Brain microvascular endothelial cell (primary cell): ENCODE measurements at regions not wholly inside any gene's neighbourhood (a gene's known extent, or its start where the extent isn't known, plus 50 kb on each side); places are given as distances from the start of the nearest gene placed in this dataset.

ENCODE experiments used
- DNase-seq: peaks from one replicate; pipeline ENCODE4 v3.0.0-alpha.2; 2020
- H3K27ac ChIP-seq: fragments of 250-450 bp; sonication (Bioruptor Pico); 2 replicates; pipeline ENCODE4 v1.5.1; 2020; ENCODE audit warnings: mild to moderate bottlenecking, moderate library complexity
- H3K27me3 ChIP-seq: fragments of 250-450 bp; sonication (Bioruptor Pico); replicated peaks from 2 replicates; pipeline ENCODE4 v1.5.1; 2020; ENCODE audit warnings: mild to moderate bottlenecking
- H3K36me3 ChIP-seq: fragments of 250-450 bp; sonication (Bioruptor Pico); replicated peaks from 2 replicates; pipeline ENCODE4 v1.5.1; 2020; ENCODE audit warnings: mild to moderate bottlenecking
- H3K4me3 ChIP-seq: 2 replicates; pipeline ENCODE4 v1.5.1; 2011; ENCODE audit warnings: low read depth, mild to moderate bottlenecking, control low read depth, low read length, moderate library complexity
- in situ Hi-C: cut with HindIII; loops from 2 replicates; pipeline ENCODE4 v1.10.0; 2017; ENCODE audit warnings: low sequenced_read_pairs, low pct_ligation_motif_present
- TF ChIP-seq, protein P1 (sequence below): IDR thresholded peaks from 2 replicates; pipeline ENCODE4 v1.5.1; 2011; ENCODE audit warnings: low read depth, mild to moderate bottlenecking, moderate library complexity, low read length, control low read depth, inconsistent platforms; ENCODE audit errors: missing control alignments

- TF ChIP-seq, protein P1, sequence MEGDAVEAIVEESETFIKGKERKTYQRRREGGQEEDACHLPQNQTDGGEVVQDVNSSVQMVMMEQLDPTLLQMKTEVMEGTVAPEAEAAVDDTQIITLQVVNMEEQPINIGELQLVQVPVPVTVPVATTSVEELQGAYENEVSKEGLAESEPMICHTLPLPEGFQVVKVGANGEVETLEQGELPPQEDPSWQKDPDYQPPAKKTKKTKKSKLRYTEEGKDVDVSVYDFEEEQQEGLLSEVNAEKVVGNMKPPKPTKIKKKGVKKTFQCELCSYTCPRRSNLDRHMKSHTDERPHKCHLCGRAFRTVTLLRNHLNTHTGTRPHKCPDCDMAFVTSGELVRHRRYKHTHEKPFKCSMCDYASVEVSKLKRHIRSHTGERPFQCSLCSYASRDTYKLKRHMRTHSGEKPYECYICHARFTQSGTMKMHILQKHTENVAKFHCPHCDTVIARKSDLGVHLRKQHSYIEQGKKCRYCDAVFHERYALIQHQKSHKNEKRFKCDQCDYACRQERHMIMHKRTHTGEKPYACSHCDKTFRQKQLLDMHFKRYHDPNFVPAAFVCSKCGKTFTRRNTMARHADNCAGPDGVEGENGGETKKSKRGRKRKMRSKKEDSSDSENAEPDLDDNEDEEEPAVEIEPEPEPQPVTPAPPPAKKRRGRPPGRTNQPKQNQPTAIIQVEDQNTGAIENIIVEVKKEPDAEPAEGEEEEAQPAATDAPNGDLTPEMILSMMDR, result no peak
- Histone ChIP-seq H3K27ac (no peak overlapping the region), H3K4me3 (no peak overlapping the region), H3K27me3 (no peaks in the 10 kb centered on the region), H3K36me3 (no peaks in the 10 kb centered on the region)
- in situ Hi-C loops, result no loop called here
- no peak for DNase-seq
Observed at GRCh38 chr3:39664931-39665330, 144.5 kb upstream of the MYRIP start.

DNA sequence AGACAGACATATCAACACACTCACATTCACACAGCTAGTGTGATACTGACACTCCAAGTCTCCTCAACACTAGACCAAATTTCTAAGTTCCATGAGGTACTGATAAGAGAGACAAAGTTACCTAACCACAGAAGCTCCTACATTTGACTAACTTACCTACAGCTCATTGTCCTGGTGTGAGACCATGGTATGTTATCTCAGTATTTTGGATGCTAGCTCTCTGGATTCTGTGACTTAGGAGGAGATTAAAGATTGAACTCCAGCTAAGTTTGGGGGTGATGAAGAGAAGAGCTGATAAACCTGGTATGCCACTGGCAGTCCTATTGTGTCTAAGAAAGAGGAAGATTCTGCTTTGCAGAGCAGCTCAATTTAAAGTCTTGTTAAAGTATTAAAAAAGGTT lies 144.0 kb upstream of the MYRIP start:
- H3K27ac ChIP-seq, result no peak overlapping the region
- no peaks in the 10 kb centered on the region for H3K27me3 ChIP-seq
- no peak for DNase-seq
- no peaks in the 10 kb centered on the region for H3K36me3 ChIP-seq
- TF ChIP-seq, protein P1, result no peak
- H3K4me3 ChIP-seq, result no peak overlapping the region
- in situ Hi-C loops, result no loop called here

DNA sequence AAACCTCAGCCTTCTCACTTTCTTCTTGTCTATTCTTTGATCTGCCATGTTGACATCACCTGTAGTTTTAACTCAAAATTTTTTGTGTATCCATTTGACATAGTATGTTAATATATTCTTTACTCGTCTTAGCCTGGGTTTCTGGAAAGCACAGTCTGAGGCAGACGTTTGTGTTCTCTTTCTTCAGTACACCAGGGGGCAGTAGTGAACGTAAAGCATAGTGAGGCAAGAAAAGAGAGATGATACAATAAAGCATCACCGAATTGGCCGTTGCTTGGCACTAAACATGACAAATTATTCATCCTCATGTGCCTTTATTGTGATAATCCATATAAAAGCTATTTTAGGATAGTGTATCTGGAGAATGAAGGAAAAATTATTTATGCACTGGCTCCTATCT lies 141.0 kb upstream of the MYRIP start:
- H3K27me3 ChIP-seq, result no peaks in the 10 kb centered on the region
- in situ Hi-C loops, result no loop called here
- H3K36me3 ChIP-seq, result no peaks in the 10 kb centered on the region
- DNase-seq, result peak; percentile 30
- no peak overlapping the region for H3K4me3 ChIP-seq
- TF ChIP-seq, protein P1, result peak; percentile 77
- no peak overlapping the region for H3K27ac ChIP-seq

DNA sequence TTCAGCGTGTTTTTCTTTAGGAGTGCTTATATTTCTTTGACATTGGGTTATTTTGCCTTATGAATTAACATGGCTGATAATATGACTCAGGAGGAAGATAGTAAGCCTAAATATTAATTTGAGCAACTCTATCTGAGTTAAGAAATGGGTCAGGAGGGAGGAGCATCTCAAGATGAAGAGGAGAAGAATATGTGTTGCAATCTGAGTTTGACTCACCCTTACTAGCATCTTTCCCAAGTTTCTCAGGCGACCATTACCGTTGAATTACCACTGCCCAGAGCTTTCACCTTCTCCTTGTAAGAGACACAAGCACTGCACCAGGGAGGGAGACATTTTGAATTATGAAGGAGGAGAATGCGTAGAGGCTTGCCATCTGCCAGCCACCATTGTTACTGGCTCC lies 138.3 kb upstream of the MYRIP start:
- no peak overlapping the region for H3K27ac ChIP-seq
- in situ Hi-C loops, result no loop called here

GRCh38 chr3:39671600-39671999 lies 137.8 kb upstream of the MYRIP start:
- in situ Hi-C loops, result no loop called here
- no peak for DNase-seq
- H3K4me3 ChIP-seq, result no peak overlapping the region
- no peaks in the 10 kb centered on the region for H3K36me3 ChIP-seq
- no peaks in the 10 kb centered on the region for H3K27me3 ChIP-seq
- TF ChIP-seq, protein P1, result no peak
- H3K27ac ChIP-seq, result no peak overlapping the region

More for the DNA sequence above, 138.3 kb upstream of the MYRIP start:
- H3K4me3 ChIP-seq, result no peak overlapping the region
- no peaks in the 10 kb centered on the region for H3K36me3 ChIP-seq
- H3K27me3 ChIP-seq, result no peaks in the 10 kb centered on the region
- DNase-seq, result no peak
- TF ChIP-seq, protein P1, result no peak

DNA sequence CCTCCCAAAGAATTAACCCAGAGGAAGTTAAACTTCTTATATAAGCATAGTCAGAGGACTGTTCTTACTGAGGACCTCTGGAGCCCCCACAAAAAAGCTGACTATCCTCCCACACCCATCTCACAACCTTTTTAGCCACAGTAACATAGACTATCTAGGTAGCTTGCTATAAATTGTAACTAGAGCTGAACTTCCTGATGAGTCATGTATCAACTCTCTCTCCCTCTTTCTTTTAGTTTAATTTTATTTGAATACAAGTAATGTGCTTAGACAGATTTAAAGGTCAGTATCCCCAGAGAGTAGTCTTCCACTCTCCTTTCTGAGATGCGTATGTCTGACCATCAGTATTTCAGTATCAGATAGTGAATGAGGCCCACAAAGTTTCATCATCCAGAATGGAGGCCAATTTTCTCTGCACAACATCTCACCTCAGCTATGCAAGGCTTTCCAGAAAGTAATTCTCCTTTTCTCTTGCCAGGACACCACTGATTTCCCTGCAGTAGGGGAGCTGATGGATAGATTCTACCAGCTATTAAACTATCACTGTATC lies 104.0 kb upstream of the MYRIP start:
- in situ Hi-C loops, result no loop called here
- DNase-seq, result no peak
- H3K27ac ChIP-seq, result no peak overlapping the region

More for the DNA sequence above, 104.0 kb upstream of the MYRIP start:
- H3K4me3 ChIP-seq, result no peak overlapping the region
- TF ChIP-seq, protein P1, result no peak
- no peaks in the 10 kb centered on the region for H3K36me3 ChIP-seq
- no peaks in the 10 kb centered on the region for H3K27me3 ChIP-seq
